HG03139 (cell line): ENCODE measurements at regions not wholly inside any gene's neighbourhood (a gene's known extent, or its start where the extent isn't known, plus 50 kb on each side); places are given as distances from the start of the nearest gene placed in this dataset.
"Not testable (repeated sequence)": the region's sequence is repeated elsewhere in the genome, so short reads cannot be mapped to it uniquely, and the experiment has no call there.

ENCODE experiments used
- ATAC-seq: cut with Tn5 transposase; IDR thresholded peaks from one replicate; pipeline ENCODE4 v1.9.1; 2021; ENCODE audit not compliant: unreplicated experiment

- no peak for ATAC-seq
Measured at GRCh38 chr18:62442391-62442790, 80.4 kb upstream of the ZCCHC2 start.

DNA sequence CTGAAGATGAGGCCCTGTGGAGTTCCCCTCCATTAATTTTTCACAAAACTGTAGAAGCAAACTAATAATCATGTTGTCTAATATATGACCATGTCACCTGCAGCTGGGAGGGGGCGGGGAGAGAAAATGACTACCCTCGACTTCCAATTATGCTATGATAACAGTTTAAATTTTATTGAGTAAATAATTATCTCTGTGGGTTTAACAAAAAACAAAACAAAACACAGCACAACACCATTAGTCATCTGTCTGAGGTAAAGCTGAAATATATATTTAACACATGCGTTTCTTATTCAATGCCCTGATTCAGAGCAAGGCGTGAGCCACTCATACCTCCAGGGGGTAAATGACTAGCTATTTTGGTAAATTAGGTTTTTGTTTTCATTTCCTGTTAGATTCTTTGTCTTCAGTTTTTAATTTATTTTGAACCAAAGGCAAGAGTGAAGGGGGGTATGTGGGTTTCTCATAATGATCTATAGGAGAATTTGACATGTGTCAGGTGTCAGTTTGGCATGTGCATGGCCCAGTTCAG is 77.4 kb upstream of the ZCCHC2 start:
- peak; percentile 84 for ATAC-seq

GRCh38 chr18:62446511-62446910 is 76.3 kb upstream of the ZCCHC2 start:
- ATAC-seq = no peak

DNA sequence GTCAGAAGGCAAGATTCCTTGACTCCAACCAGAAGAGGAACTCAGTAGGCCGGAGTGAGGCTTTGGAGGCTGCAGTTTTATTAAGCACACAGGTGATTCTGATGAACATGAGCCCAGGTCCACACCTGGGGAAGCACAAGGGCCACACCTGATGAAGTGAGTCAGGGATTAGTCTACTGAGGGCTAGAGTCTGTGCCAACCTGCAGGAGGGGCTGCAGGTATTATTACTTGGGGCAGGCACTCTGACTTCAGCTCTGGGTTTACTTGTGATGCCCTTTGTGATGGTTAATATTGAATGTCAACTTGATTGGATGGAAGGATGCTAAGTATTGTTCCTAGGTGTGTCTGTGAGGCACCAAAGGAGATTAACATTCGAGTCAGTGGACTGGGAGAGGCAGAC is 75.2 kb upstream of the ZCCHC2 start:
- ATAC-seq = no peak

DNA sequence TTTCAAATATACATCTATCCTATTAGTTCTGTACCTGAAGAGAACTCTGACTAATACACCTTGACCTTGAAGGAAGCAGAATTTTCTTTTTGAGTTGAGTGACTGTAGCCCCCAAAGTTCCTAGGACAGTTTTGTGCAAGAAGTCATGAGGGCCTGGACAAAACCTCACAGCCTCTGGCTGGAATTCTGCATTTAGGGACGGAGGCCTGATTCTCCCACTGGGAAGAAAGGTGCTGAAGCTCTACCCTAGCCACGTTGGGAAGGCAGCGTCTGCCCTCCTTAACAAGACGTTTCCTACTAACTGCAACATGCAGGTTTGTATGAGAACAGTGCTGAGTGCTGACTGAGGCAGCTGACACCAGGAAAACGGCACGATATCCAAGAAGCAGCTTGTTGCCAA is 74.4 kb upstream of the ZCCHC2 start:
- ATAC-seq = no peak

GRCh38 chr18:62449490-62450104 is 73.2 kb upstream of the ZCCHC2 start:
- ATAC-seq = no peak

- no peak for ATAC-seq
Measured at GRCh38 chr18:62450175-62450545, 72.7 kb upstream of the ZCCHC2 start.

- no peak for ATAC-seq
Measured at GRCh38 chr18:62450546-62451410, 72.0 kb upstream of the ZCCHC2 start.

GRCh38 chr18:62452280-62452831 is 70.5 kb upstream of the ZCCHC2 start:
- ATAC-seq = no peak

GRCh38 chr18:62453864-62454263 is 69.0 kb upstream of the ZCCHC2 start:
- no peak for ATAC-seq

DNA sequence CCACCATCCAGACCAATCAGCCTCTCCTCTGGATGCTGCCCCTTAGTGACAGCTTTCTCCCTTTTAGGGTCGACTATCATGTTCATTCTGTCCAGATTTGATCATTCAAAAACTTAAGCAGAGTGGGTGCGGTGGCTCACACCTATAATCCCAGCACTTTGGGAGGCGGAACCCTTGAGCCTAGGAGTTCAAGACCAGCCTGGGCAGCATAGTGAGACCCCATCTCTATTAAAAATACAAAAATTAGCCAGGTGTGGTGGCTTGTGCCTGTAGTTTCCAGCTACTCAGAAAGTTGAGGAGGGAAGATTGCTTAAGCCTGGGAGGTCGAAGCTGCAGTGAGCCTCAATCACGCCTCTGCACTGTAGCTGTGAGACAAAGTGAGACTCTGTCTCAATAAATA is 68.3 kb upstream of the ZCCHC2 start:
- ATAC-seq = no peak

GRCh38 chr18:62455222-62455621 is 67.6 kb upstream of the ZCCHC2 start:
- ATAC-seq = no peak

DNA sequence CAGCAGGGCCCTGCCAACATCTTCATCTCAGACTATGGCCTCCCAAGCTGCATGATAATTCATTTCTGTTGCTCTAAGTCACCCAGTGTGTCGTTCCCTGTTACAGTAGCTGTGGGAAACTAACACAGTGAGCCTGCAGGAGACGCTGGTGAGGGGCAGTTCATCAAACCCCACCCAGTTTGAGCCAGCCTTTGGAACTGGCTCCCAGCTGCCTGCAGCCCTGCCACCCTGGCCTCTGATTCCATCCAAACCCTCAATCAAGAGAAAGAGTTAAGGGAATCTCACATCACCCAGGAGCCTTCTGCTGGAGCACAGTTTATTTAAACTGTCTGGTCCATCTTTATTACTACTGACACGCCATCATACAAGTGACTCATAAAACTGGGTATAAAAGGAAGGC is 64.9 kb upstream of the ZCCHC2 start:
- ATAC-seq = no peak

DNA sequence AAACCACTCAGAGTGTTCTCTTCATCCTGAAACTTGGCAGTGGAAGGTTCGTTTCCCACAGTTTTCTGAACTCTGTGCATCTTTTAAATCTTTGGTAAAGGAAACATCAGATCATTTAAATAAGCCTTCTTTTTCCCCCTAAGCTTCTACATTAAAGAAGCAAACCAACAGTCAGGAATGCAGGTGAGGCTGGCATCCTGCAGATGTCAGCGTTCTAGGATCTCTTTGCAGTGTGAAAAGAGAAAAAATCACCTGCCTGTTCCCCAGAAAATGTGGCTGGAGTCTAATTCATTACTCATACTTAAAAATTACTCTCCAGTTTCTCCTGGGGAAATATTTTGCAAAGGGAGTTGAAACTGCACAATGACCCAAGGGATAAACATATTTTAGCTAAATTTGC is 64.5 kb upstream of the ZCCHC2 start:
- no peak for ATAC-seq

DNA sequence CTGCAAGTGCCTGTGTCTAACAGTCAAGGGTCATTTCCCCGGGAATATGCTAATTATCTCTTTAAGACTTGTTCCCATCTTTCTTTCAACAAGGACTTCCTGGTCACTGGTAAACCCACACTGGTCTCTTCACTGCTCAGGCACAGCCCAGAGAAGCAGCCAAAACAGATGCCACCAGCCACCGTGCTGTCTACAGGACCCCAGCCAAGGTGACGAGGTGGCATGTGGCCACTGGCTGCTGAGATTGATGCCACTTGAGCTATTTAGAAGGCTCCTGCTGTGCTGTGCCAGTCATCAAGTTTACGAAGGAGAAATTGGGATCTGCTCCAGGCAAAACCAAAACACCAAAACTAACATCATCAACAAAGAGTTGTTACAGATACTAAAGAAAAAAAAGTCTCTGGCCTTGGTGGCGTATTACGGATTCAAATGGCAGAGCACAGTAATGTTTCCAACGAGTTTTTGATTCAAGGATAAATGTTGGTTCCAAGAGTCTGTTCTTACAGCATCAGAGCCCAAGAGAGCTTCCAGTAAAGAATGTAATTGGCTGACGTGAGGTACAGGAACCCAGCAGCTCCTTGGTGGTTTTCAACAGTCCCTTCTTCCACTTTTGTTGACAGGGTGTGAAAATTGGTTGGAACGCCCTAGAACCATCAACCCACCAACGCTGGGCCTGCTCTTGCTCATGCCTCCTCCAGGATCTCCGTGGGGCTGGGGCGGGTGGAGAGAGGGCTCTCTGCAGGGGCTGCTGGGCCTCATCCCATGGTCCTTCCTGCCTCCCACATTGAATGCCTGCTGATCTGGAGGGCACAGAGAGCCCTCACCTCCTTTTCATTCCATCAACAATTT is 63.7 kb upstream of the ZCCHC2 start:
- ATAC-seq = no peak

GRCh38 chr18:62460851-62461300 is 61.9 kb upstream of the ZCCHC2 start:
- ATAC-seq = no peak

DNA sequence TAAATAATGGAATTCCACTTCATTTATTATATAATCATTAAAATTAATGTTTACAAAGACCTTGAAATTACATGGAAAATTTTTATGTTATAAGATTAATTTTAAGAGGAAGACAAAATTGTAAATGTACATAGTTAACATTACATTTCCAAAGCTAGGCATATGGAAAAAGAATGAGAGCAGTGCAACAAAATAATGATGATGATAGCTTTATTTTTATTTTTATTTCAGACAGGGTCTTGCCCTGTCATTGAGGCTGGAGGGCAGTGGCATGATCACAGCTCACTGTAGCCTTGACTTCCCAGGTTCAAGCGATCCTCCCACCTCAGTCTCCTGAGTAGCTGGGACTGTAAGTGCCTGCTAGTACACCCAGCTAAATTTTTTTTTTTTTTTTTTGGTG is 61.2 kb upstream of the ZCCHC2 start:
- no peak for ATAC-seq

DNA sequence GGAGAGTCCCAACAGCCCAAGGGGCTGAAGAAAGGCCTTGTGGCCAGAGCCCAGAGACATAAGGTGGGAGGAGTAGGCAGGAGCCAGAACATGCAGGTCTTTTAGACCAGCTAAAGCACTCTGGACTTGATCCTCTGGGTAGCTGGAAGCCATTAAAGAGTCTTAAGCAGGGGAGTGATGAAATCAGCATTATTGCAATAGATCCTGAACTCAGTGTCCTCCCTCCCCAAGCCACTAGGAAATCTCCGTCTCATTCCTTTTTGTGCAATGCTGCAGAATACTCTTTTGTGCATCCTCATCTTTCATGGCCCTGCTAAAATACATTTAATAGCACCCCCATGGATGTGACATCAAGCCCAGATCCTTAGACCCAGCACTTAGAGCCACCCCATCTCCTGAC is 58.6 kb upstream of the ZCCHC2 start:
- ATAC-seq = no peak

GRCh38 chr18:62469131-62469530 is 53.7 kb upstream of the ZCCHC2 start:
- not testable (repeated sequence) for ATAC-seq
